ENCODE measurements at regions not wholly inside any gene's neighbourhood (a gene's known extent, or its start where the extent isn't known, plus 50 kb on each side); places are given as distances from the start of the nearest gene placed in this dataset.
"Not testable (repeated sequence)": the region's sequence is repeated elsewhere in the genome, so short reads cannot be mapped to it uniquely, and the experiment has no call there.

DNA sequence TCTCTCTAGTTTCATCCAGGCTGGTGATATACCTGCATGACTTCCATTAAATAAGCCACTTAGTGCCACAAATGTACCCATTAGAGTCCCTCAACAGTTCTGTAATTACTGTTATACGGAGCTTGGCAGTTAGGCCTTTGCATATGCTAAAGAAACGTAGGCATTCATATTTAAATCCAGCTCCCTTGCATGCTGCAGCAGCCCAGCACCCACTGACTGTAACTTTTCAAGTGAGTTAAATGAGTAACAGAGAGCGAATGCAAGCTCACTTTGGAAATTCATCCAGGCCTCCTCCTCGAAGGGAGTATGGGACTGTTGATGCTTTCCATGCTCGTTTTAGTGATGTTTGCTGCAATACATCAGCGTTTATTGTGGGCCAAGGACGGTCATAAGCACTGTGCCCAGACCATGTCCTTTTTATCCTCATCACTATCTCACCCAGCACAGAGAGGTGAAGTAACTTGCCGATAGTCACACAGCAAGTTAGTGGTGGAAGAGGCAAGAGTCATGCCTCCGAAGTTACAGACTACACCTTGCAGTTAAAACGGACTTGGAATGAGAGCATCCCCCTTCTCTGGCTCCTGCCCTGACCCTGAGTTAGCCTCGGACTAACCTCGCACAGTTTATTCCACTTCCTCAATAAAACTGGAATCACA lies 179.4 kb upstream of the PDE10A start:
- DNase-seq = no peak

DNA sequence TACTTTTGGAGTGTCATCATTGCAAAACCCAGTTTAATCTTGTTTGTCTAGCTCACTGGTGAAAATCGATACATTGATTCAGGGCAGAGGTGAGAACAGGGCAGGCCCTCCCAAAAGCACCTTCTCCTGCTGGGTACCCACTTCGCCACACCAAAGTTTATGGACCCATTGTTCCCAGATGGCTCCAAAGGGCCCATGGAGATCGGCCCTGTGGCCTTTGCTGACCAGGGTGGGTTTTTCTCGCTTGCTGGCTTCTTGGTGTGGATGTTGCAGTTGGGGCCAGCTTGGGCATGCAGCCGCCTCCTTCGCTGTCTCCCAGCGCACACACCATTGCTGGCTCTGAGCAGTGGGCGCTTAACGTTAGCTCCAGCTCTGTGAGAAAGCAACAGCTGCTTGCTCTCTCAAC lies 178.1 kb upstream of the PDE10A start:
- no peak for DNase-seq

DNA sequence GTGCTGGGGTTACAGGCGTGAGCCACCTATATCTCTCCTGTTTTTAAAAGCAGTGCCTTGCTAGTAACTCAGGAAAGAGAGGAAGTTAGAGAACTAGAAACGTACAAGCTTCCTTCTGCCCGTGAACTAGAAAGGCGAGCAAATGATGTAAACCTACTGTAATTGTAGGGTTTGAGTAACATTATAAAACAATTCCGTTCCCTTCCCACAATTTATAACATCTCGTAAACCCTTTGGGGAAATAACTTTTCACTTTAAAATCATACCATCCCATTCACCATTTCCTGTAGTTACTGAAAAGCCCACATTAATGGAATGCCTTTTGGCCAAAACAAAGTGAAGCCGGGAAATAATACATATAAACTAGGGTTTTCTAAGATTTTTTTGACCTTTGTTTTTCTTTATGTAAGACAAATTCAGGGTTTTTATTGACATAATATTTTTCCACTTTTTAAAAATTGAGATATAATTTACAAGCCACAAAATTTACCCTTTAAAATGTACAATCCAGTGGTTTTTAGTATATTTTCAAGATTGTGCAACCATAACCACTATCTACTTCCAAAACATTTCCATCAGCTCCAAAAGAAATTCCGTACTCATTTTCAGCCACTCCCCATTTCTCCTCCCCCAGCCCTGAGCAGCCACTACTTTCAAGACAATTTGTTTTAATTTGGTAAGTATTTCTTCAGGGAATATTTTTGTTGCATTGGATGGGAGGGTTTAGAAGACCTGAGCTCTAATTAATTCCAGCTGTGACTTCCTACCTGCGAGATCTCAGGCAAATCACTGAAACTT lies 175.1 kb upstream of the PDE10A start:
- no peak for DNase-seq

DNA sequence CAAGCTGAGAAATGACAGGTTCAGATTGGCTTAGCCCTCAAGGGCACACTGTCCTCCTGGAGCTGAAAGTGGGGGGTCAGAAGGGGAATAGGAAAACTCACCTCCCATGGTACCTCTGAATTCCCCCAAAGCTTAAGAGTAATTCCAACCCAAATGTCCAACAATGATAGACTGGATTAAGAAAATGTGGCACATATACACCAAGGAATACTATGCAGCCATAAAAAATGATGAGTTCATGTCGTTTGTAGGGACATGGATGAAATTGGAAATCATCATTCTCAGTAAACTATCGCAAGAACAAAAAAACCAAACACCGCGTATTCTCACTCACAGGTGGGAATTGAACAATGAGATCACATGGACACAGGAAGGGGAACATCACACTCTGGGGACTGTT lies 173.6 kb upstream of the PDE10A start:
- not testable (repeated sequence) for DNase-seq

DNA sequence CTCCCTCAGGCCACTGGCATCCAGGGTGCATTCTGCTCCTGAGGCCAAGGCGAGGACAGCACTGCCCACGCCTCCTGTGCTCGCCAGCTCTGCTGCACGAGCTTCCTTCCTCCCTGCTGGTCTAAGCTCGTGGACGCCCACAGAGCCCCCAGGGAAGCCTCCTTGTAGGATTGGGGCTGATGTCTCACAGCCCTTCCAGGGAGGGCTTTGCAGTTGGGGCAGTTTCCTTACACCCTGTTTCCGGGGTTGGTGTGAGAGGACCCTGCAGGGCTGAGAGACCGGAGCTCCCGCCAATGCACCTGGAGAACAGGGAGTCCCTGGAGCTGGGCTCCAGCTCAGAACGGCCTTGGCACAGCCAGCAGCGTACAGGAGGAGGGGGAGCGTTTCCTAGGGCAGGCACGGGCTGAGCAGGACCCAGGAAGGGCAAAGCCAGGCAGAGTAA lies 172.4 kb upstream of the PDE10A start:
- DNase-seq = no peak

DNA sequence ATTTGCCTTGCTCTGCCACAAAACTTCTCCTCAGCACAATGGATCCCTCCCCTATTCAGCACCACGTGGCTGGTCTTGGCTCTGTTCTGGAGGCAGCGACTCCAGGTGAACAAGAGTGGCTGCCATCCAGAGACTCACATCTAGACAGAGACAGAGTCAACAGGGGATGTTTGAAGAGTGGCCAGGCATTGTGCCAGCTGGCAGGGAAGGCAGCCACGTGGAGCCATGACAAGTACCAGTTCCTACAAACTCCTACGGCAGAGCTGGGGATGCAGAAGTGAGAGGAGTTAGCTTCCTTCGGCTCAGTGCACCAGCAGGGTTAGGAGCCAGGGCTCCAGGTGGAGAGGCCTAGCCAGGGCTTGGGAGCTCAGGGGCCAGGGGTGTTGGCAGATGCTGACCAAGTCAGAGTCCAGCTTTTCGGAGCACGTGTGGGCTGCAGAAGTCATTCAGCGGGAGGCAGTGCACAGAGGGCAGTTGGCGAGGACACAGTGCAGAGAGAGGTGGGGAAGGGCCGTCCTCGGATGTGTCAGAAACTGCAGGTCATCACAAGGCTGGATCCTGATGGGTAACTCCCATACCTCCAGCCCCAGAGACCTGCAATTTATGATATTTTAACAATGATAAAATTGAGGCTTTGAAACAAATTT lies 171.7 kb upstream of the PDE10A start:
- peak; percentile 69 for DNase-seq

DNA sequence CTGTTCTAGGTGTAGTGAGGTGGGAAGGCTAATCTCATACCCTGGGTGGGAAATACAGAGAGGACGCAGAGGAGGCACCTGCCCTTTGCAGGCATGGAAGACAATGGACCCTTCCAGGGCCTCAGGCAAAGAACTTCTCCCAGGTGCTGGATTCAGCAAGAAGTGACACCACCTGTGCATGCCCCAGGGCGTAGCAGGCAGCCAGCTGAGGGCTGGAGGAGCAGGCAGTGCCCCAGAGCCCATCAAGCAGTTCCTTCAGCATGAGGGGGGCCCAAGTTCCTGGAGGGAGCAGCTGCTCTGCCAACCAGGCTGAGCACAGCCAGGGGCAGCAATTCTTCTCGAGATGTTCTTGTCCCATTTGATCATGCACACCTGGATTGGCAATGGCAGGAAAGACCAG lies 170.3 kb upstream of the PDE10A start:
- DNase-seq = no peak

DNA sequence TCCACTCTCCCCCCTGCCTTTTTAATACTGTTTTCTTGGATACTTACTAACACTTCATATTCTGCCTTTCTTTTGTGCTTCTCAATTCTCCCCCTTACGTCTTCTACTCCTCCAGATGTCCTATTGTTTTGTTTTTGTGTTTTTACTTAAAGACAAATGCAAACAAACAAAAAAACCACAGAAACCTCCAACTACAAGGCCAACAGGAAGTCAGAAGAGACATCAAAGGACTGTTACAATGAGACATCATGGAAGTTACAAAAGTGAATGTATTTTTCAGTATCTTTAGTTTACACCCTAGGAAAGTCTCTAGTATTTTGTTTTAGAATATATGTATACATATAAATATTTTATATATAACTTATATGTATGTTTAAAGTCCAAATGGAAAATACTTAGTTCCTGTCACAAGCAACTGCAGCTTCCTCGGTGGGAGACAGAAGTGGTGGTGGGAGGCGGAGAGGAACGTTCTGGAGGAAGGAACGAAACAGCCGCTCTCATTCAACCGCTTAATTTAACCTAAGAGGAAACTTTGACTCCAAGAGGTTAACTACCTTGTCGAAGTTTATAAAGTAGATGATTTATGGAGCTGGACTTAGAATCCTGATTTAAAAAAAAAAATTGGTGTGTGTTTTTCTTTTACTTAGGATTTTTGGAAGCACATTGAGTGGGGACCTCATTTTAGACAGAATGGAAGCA lies 168.9 kb upstream of the PDE10A start:
- no peak for DNase-seq

DNA sequence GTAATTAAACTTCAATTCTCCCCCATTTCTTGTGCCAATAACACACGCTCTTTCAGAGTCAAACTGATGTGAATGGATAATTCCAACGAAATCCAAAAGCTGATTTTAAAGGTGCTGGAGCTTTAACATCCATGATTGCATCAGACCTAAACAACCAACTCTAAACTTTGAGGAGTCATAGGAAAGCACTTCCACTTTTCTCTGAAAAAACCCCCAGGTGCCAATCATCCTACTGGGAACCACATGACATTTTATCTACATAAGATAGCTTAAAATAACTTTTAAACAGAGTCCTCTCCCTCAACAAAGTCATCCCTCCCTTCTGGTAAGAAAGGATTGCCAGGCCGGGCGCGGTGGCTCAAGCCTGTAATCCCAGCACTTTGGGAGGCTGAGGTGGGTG lies 167.7 kb upstream of the PDE10A start:
- no peak for DNase-seq

DNA sequence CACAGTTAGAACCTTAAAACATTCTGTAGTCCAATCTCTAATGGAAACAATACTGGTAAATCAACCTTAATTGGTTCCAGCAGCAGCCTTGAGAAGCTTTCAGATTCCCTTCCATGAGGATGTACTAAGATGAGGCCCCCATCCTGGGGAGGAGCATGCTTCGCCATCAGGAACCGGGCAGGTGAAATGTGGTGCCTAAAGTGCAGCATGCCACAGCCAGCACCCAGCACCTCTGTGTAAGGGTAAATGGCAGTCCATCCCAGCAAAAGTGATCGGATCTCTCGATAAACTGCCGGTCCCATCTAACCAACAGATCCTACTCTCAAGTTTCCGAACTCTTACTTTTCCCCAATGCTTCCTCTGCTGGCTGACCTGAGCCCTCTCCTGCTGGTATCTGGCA lies 166.3 kb upstream of the PDE10A start:
- no peak for DNase-seq

DNA sequence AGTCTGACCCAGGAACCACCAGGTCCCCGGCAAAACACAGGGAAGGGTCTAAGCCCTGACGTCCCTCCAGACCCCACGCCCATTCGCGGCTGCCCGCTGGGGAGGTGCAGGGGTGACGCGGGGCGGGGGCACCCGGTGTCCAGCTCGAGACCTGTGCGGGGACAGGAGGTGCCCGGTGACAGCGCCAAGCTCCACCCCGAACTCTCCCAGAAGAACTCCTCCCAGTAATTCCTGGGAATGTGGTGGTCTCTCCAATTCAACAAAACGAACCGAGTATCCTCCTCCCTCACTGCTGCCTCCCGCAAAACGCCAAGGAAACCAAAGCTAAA lies 164.1 kb upstream of the PDE10A start:
- no peak for DNase-seq

DNA sequence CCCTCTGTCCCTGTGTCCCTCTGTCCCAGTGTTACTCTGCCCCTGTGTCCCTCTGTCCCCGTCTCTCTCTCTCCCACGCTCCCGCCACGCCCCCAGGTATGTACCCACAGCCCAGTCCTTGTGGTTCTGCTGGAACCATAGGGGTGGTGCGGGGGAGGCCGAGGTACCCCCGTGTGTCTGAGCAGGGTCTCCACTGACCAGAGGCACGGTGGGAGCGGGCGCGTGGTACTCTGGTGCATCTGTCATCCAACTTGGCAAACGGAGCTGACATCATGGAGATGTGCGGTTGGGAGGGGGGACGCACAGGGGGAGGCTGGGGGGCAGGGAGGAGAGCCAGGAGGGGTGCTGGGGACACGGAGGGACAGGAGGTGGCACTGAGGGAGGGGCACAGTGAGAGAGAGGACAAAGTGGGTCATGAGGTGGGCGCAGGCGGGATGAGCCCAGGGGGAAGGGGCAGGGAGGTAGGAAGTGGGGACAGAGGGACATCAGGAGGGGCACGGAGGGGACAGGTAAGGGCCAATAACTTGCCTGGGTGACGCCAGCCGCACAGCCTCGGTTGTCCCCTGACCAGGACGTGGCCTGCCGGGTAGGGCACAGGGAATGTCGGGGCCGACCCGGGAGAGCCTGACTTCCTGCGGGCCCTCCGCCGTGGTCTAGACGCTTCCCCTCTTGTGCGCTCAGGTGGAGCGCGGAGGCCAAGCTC lies 163.6 kb upstream of the PDE10A start:
- no peak for DNase-seq

DNA sequence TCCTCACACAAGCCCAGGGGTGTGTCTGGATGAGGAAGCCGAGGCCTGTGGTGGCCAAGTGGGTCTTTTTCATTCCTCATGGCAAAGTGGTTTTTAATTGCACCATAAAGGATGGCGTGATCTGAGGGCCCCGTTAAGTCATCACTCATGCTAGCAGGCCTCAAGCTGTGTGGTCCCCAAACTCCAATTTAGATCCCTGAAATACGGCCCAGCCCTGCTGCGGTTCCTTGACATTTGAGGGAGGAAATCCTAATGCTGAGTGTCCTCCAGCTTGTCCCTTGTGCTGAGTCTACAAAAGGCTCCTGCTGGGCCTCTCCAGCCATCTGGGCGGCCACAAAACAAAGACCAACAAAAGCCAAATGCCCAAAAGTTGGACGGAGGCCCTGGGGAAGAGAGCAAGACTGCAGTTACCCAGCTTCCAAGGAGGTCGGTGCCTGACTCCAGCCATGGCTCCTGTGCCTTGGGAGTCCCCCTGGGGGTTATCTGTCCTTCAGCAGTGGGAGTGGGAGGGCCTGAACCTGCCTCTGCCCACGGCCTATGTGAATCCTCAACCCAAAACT lies 162.3 kb upstream of the PDE10A start:
- DNase-seq = no peak

DNA sequence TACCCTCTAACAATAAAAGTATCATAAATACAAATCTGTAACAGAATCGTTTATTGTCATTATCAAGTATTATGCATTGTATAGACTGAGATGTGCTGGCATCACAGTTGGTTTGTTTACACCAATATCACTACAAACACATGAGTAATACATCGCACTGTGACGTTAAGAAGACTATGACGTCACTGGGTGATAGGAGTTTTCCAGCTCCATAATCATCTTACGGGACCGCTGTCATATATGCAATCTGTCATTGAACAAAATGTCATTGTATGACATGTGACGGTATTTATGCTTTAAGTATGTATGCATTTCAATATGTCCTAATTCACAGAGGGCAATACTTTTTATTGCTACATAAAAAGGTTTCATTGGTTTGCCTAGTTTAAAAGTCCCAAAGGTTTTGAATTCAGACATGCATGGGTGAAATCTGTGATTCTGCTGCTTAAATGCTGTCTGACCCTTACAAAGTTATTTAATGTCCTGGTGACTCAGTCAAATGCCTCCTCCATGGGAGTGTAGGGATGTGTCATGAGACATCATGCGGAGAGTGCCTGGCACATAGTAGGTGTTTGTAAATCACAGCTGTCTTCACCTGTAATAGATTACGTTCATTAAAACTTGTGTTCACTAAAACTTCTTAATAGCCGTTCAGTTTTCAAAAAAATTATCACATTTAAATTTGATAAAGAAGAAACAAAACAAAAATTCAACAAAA lies 160.7 kb upstream of the PDE10A start:
- no peak for DNase-seq

DNA sequence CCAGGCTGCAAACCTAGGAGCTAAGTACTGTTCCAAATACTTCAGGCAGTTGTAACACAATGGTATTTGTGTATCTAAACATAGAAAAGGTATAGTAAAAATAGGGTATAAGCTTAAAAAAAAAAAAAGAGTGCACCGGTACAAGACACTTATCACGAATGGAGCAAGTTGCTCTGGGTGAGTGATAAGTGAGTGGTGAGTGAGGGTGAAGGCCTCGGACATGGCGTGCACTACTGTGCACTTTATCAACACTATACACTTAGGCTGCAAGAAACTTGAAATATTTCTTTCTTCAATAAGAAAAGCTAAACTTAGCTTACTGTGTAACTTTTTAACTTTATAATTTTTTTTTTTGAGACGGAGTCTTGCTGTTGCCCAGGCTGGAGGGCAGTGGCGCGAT lies 159.5 kb upstream of the PDE10A start:
- no peak for DNase-seq

DNA sequence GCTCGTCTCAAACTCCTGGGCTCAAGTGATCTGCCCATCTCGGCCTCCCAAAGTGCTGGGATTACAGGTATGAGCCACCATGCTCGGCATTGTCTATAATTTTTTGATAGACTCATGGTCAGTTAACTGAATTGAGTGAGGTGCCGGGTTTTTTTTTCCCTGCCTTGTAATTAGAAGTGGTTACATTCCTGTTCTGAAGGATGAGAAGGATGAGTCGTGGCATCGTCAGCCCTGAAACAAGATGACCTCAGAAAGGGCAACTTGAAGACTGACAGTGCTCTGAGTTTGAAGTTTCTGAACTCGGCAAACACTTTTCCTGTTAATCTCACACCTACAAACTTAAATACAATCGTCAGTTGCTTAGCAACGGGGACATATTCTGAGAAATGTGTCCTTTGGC lies 158.7 kb upstream of the PDE10A start:
- no peak for DNase-seq

DNA sequence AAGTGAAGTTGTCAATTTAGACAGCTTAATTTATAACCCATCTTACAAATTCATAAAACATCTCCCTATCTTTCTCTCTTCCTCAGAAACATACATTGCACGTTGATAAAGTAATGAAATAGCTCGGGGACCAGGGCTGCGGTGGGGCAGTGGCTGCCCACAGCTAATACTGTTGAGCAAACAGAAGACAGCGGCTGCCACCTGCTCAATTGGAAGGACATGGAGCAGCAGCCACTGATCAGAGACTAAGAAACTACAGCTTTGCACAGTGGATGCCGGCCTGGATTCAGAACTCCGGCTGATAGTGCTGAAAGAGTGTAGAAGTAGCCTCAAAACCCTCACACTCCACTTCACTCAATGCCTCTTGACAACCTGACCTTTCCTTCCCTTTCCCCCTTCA lies 157.9 kb upstream of the PDE10A start:
- no peak for DNase-seq

DNA sequence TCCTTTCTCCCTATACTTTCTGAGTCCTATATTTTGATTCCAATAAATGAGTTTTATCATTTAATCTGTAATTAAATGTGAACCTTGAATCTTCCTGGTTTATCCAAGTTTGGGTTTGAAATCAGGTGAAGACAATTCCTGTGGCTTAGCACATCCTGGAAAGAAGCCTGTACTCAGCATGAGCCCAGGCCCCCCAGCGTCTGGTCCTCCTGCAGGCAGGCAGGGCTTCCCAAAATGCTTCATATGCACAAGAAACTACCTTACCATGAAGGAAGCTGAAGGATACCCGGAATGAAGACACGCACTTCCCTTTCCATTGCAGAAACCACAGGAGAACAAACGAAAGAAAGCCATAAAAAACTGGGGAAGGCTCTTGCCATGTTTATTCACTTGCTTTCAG lies 157.4 kb upstream of the PDE10A start:
- no peak for DNase-seq

DNA sequence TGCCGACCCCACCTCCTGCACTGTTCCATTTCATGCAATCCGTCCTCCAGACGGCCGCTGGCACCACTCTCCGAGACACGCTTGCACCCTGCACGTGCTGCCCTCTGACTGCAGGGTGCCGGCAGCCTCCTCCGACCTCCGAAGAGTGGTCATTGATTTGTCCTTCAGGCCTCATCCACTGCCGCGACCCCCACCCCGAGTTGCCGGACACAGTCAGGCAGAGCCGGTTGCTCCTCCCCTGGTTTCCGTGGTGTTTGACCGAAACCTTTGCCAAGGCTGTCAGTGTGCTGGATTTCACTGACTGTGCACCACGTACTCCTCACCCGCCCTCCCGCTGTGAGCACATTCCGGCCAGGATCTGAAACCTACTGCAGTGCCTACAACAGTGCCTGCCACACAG lies 156.4 kb upstream of the PDE10A start:
- DNase-seq = no peak

DNA sequence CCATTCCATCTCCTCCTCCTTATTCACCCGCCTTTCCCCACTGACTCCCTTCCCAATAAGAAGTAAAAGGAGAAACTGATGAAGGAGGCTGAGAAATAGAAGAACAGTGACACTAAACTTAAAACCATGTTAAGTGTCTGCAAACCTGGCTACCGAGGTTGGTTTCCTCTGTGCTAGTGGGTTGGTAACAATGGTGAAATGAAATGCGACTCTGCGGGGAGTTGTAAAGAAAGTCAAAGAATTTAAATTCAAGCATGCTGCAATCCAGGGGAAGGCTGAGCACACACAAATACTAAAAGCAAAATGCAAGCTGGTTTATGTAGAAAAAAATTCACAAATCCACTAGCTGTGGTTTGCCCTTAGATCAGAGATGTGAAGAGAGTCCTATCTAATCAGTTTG lies 155.2 kb upstream of the PDE10A start:
- no peak for DNase-seq

DNA sequence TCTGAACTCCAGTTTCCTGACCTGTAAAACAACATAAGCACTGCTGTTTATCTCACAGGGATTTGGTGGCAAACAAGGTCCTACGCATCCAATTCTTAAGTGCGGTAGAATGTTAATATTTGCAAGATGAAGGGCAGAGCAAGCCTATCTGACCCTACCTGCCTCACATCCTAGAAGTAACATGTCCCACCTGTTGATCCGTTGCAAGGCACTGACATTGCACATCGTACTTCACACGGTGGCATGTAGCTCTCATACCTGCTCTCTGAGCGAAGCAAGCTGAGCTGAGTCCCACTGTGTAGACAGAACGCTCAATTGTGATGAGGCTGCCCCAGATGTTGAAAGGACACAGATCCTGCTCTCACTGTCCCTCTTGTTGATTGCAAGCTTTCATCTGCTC lies 154.7 kb upstream of the PDE10A start:
- no peak for DNase-seq

DNA sequence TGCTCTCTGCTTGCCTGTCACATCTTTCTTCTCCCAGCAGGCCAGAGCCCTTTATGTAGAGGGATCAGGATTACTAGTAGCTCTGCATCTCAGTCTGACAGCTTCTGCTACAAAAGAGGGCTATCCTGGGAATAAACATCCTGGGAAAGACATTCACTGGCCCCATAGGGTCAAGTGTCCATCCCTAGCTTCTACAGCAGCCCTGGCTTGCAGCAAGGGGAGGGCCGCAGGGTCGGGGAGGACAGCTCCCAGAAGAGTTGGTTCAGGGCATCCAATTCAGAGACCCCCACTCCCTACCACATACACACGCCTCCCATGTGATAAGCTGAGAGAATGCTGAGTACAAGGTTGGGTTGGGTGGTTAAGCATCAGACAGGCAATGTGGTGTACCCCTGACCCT lies 154.1 kb upstream of the PDE10A start:
- DNase-seq = no peak

All from right forelimb (tissue), 1 donor.